Activated naive CD4-positive, alpha-beta T cell treated with anti-CD3 and anti-CD28 coated beads for 36 hours (primary cell): ENCODE measurements at regions not wholly inside any gene's neighbourhood (a gene's known extent, or its start where the extent isn't known, plus 50 kb on each side); places are given as distances from the start of the nearest gene placed in this dataset.
"Not testable (repeated sequence)": the region's sequence is repeated elsewhere in the genome, so short reads cannot be mapped to it uniquely, and the experiment has no call there.

Source experiments
- CTCF ChIA-PET: fragments of 350-600 bp; sonication (Branson Sonifier 250); formaldehyde crosslinking; loops from one replicate; lab custom pipeline; 2021; ENCODE audit warnings: antibody characterized with exemption; lab: Charles Lee
- DNase-seq: peaks from one replicate; pipeline ENCODE4 v3.0.0-alpha.2; 2020
- H3K27ac Mint-ChIP-seq: one replicate; pipeline ENCODE4 v1.8.0; 2021; ENCODE audit warnings: mild to moderate bottlenecking, mixed read lengths
- H3K27me3 Mint-ChIP-seq: one replicate; pipeline ENCODE4 v1.8.0; 2021; ENCODE audit warnings: low read depth, mixed read lengths
- H3K36me3 Mint-ChIP-seq: one replicate; pipeline ENCODE4 v1.8.0; 2021; ENCODE audit warnings: low read depth, mixed read lengths
- H3K4me1 Mint-ChIP-seq: one replicate; pipeline ENCODE4 v1.8.0; 2021; ENCODE audit warnings: low read depth, mixed read lengths
- H3K4me3 Mint-ChIP-seq: one replicate; pipeline ENCODE4 v1.8.0; 2021; ENCODE audit warnings: mild to moderate bottlenecking, moderate library complexity, mixed read lengths
- H3K9me3 Mint-ChIP-seq: one replicate; pipeline ENCODE4 v1.8.0; 2021; ENCODE audit warnings: mixed read lengths
- intact Hi-C: fragments of 100-400 bp; cut with micrococcal nuclease; formaldehyde crosslinking; loops from one replicate; pipeline ENCODE4 v1.15.1; 2023

- CTCF ChIA-PET = no interaction called here
- intact Hi-C loops = no loop called here
- Mint-ChIP-seq H3K27me3 (no peaks in the 10 kb centered on the region), H3K27ac (no peak overlapping the region), H3K36me3 (no peaks in the 10 kb centered on the region), H3K4me1 (no peaks in the 10 kb centered on the region), H3K4me3 (no peak overlapping the region), H3K9me3 (peaks cover 6% of the 10 kb centered on the region)
- no peak for DNase-seq
These were observed 359.2 kb downstream of the GJA1 start for GRCh38 chr6:121794630-121795029.

GRCh38 chr6:121797598-121797997 is 362.2 kb downstream of the GJA1 start:
- H3K4me1 Mint-ChIP-seq, H3K27ac Mint-ChIP-seq, intact Hi-C loops, H3K36me3 Mint-ChIP-seq, DNase-seq, H3K27me3 Mint-ChIP-seq, H3K4me3 Mint-ChIP-seq, CTCF ChIA-PET: not testable (repeated sequence)
- H3K9me3 Mint-ChIP-seq = peaks cover 25% of the 10 kb centered on the region

GRCh38 chr6:121798126-121798525 is 362.7 kb downstream of the GJA1 start:
- not testable (repeated sequence) for DNase-seq

GRCh38 chr6:121799574-121799973 is 364.1 kb downstream of the GJA1 start:
- no peaks in the 10 kb centered on the region for H3K4me1 Mint-ChIP-seq
- H3K27ac Mint-ChIP-seq = no peak overlapping the region
- DNase-seq = no peak
- H3K9me3 Mint-ChIP-seq = peaks cover 32% of the 10 kb centered on the region
- H3K27me3 Mint-ChIP-seq = no peaks in the 10 kb centered on the region
- no peak overlapping the region for H3K4me3 Mint-ChIP-seq
- no peaks in the 10 kb centered on the region for H3K36me3 Mint-ChIP-seq
- CTCF ChIA-PET = no interaction called here
- intact Hi-C loops = no loop called here

More at GRCh38 chr6:121798126-121798525, 362.7 kb downstream of the GJA1 start:
- CTCF ChIA-PET, H3K36me3 Mint-ChIP-seq, H3K27ac Mint-ChIP-seq, H3K4me3 Mint-ChIP-seq, intact Hi-C loops, H3K4me1 Mint-ChIP-seq, H3K27me3 Mint-ChIP-seq: not testable (repeated sequence)
- peaks cover 30% of the 10 kb centered on the region for H3K9me3 Mint-ChIP-seq

- Mint-ChIP-seq H3K27ac (no peak overlapping the region), H3K36me3 (no peaks in the 10 kb centered on the region), H3K4me3 (no peak overlapping the region), H3K9me3 (peaks cover 32% of the 10 kb centered on the region), H3K4me1 (no peaks in the 10 kb centered on the region), H3K27me3 (no peaks in the 10 kb centered on the region)
- CTCF ChIA-PET = no interaction called here
- intact Hi-C loops = no loop called here
- no peak for DNase-seq
These were observed 364.6 kb downstream of the GJA1 start for GRCh38 chr6:121800047-121800446.

DNA sequence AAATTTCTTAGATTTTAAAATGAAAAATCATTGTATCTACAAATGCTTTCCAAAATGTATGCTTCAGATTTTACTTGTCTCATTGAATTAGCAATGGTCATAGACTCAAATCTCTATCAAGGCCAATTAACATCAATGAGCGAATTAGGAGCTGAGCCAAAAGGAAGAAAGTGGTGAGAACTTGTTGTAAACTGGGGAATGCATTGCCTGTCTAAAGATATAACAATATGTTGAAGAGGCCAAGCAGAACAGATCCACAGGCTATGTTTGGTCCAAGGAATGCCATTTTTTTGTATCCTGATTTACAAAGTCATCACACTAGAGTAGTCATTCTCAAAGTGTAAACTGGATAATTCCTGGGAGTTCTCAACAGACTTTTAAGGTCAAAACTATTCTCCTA is 370.7 kb downstream of the GJA1 start:
- Mint-ChIP-seq H3K27ac (no peak overlapping the region), H3K36me3 (no peaks in the 10 kb centered on the region), H3K4me1 (peaks cover 7% of the 10 kb centered on the region), H3K4me3 (no peak overlapping the region), H3K27me3 (no peaks in the 10 kb centered on the region), H3K9me3 (peaks cover 17% of the 10 kb centered on the region)
- intact Hi-C loops = no loop called here
- no peak for DNase-seq
- CTCF ChIA-PET = no interaction called here

DNA sequence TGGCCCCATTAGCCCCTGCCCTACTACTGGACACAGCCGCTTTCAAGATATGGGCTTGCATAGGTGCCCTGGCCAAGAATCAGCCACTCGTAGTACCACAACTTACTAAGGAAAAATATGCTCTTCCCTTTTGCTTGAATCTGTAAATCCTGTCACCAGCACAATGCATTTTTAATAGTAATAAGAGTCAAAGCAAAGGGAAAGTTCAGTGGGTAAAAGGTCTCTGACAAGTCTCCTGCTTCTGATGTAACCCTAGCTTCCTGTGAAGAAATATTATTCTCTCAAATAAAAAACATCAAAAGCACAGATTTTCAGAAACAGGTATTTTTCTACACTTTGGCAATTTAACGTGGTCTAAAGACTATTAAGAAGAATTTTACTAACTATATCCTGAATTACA is 373.8 kb downstream of the GJA1 start:
- H3K4me3 Mint-ChIP-seq = no peak overlapping the region
- intact Hi-C loops = no loop called here

DNA sequence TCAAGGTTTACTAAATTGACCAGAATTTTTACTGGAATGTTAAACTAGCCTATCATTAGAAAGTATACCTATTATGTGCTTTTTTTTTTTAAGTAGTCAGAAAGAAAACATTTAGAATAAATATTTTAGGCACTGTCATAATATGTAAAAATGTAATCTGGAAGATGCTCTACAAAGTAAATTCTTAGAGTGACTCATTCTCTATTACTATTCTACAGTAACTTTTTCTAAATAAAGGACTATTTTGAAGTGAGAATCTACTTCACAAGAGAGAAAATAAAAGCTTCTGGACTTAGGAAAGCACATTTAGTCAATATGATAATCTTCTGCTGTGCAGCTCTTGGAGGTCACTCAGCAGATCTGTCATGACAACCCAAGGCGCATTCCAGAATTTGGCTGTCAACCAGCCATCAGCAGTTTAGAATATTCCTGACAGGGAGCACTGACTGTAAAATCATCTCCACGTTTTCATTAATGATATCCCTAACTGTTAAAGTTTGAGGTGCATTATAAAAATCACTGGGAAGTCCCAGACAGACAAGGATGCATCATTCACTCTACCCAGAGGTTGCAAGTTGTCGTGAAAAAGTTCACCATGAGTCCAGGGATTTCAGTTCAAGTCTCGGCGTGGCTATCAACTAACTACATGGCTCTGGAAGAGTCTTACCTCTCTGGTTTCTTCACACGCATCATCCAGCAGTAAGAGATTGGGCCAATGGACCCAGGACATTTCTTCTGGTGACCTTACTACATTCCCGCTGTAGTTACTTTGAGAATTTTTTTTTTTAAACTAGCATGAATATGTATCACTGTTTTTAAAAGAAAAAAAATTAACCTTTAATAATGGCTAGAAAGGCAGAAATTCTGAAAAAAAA is 374.9 kb downstream of the GJA1 start:
- H3K36me3 Mint-ChIP-seq = no peaks in the 10 kb centered on the region
- no peak overlapping the region for H3K4me3 Mint-ChIP-seq
- intact Hi-C loops = no loop called here
- CTCF ChIA-PET = interaction anchor here (0.7 kb wide), 1 partner anchor 1046 kb away, joined by 4 read pairs; no protein-coding TSS in a partner anchor
- no peaks in the 10 kb centered on the region for H3K9me3 Mint-ChIP-seq
- H3K4me1 Mint-ChIP-seq = peaks cover 7% of the 10 kb centered on the region
- H3K27me3 Mint-ChIP-seq = no peaks in the 10 kb centered on the region
- DNase-seq = no peak
- H3K27ac Mint-ChIP-seq = no peak overlapping the region

More for the DNA sequence above, 373.8 kb downstream of the GJA1 start:
- DNase-seq = no peak
- H3K4me1 Mint-ChIP-seq = peaks cover 7% of the 10 kb centered on the region
- no peaks in the 10 kb centered on the region for H3K36me3 Mint-ChIP-seq
- no peaks in the 10 kb centered on the region for H3K27me3 Mint-ChIP-seq
- H3K27ac Mint-ChIP-seq = no peak overlapping the region
- no peaks in the 10 kb centered on the region for H3K9me3 Mint-ChIP-seq
- CTCF ChIA-PET = no interaction called here

GRCh38 chr6:121811106-121811505 is 375.7 kb downstream of the GJA1 start:
- no peaks in the 10 kb centered on the region for H3K27me3 Mint-ChIP-seq
- no peak for DNase-seq
- CTCF ChIA-PET = no interaction called here
- H3K4me3 Mint-ChIP-seq = no peak overlapping the region
- intact Hi-C loops = no loop called here
- H3K9me3 Mint-ChIP-seq = no peaks in the 10 kb centered on the region
- H3K4me1 Mint-ChIP-seq = peaks cover 7% of the 10 kb centered on the region
- no peak overlapping the region for H3K27ac Mint-ChIP-seq
- H3K36me3 Mint-ChIP-seq = no peaks in the 10 kb centered on the region

DNA sequence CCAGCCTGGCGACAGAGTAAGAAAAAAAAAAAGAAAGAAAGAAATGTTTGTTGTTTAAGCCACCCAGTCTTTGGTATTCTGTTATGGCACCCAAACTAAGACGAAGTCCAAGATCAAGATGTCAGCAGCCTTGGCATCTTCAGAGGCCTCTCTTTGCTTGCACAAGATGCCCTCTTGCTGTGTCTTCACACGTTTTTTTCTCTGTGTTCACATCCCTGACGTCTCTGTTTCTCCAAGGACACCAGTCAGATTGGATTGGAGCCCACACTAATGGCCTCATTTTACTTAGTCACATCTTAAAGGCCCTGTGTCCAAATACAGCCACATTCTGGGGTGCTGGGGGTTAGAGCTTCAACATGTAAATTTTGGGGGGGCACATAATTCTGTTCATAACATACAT is 380.9 kb downstream of the GJA1 start:
- no peak overlapping the region for H3K4me3 Mint-ChIP-seq
- H3K36me3 Mint-ChIP-seq = peaks cover 2% of the 10 kb centered on the region
- H3K4me1 Mint-ChIP-seq = no peaks in the 10 kb centered on the region
- H3K27ac Mint-ChIP-seq = no peak overlapping the region
- no peak for DNase-seq
- intact Hi-C loops = no loop called here
- H3K27me3 Mint-ChIP-seq = no peaks in the 10 kb centered on the region
- CTCF ChIA-PET = no interaction called here
- peaks cover 16% of the 10 kb centered on the region for H3K9me3 Mint-ChIP-seq

GRCh38 chr6:121816906-121817540 is 381.6 kb downstream of the GJA1 start:
- no peak overlapping the region for H3K27ac Mint-ChIP-seq
- peaks cover 18% of the 10 kb centered on the region for H3K9me3 Mint-ChIP-seq
- no peaks in the 10 kb centered on the region for H3K27me3 Mint-ChIP-seq
- H3K36me3 Mint-ChIP-seq = peaks cover 2% of the 10 kb centered on the region
- H3K4me3 Mint-ChIP-seq = no peak overlapping the region
- intact Hi-C loops = no loop called here
- no peak for DNase-seq
- CTCF ChIA-PET = interaction anchor here (0.9 kb wide), 1 partner anchor 237 kb away, joined by 4 read pairs; no protein-coding TSS in a partner anchor
- H3K4me1 Mint-ChIP-seq = no peaks in the 10 kb centered on the region

DNA sequence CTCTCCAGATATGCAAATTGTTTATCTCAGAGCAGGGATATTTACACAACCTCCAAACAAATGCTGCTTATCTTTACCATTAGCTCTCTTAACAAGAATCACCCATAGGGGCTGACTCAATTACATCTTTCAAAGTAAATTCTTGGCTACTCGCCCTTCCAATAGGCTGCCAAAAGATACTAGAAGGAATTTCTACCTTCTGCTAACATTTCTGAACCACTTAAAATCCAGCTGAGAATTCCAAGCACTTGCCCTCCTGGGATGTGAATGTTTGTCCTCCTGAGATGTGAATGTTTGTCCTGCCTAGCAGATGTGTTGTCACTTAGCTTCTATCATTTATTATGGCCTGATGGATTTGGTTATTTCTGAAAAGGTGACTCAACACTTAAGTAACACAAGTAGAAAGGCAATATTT is 388.0 kb downstream of the GJA1 start:
- Mint-ChIP-seq H3K27ac (no peak overlapping the region), H3K4me3 (no peak overlapping the region), H3K27me3 (peaks cover 2% of the 10 kb centered on the region), H3K4me1 (no peaks in the 10 kb centered on the region), H3K36me3 (peaks cover 2% of the 10 kb centered on the region), H3K9me3 (peaks cover 18% of the 10 kb centered on the region)
- DNase-seq = no peak
- CTCF ChIA-PET = interaction anchor here (1.7 kb wide), 1 partner anchor 9 kb away, joined by 3 read pairs; no protein-coding TSS in a partner anchor
- intact Hi-C loops = no loop called here
